ENCODE measurements at regions not wholly inside any gene's neighbourhood (a gene's known extent, or its start where the extent isn't known, plus 50 kb on each side); places are given as distances from the start of the nearest gene placed in this dataset.

GRCh38 chr10:4568731-4569130 is 257.3 kb upstream of the AKR1E2 start:
- DNase-seq (ENCODE audit: low spot score) (no peak), ATAC-seq (ENCODE audit: low read depth) (no peak)
- Histone ChIP-seq H3K9me3 (ENCODE audit: severe bottlenecking) (no peaks in the 10 kb centered on the region), H3K4me1 (ENCODE audit: insufficient read depth, poor library complexity, severe bottlenecking) (no peaks in the 10 kb centered on the region), H3K27me3 (ENCODE audit: insufficient read depth, poor library complexity, severe bottlenecking) (no peaks in the 10 kb centered on the region), H3K27ac (ENCODE audit: poor library complexity, severe bottlenecking) (no peak overlapping the region), H3K4me3 (ENCODE audit: severe bottlenecking) (no peak overlapping the region), H3K36me3 (ENCODE audit: low read depth) (no peaks in the 10 kb centered on the region)
- TF ChIP-seq, protein P1, sequence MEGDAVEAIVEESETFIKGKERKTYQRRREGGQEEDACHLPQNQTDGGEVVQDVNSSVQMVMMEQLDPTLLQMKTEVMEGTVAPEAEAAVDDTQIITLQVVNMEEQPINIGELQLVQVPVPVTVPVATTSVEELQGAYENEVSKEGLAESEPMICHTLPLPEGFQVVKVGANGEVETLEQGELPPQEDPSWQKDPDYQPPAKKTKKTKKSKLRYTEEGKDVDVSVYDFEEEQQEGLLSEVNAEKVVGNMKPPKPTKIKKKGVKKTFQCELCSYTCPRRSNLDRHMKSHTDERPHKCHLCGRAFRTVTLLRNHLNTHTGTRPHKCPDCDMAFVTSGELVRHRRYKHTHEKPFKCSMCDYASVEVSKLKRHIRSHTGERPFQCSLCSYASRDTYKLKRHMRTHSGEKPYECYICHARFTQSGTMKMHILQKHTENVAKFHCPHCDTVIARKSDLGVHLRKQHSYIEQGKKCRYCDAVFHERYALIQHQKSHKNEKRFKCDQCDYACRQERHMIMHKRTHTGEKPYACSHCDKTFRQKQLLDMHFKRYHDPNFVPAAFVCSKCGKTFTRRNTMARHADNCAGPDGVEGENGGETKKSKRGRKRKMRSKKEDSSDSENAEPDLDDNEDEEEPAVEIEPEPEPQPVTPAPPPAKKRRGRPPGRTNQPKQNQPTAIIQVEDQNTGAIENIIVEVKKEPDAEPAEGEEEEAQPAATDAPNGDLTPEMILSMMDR (IDR thresholded peaks at IDR 0.05; ENCODE audit: poor library complexity, severe bottlenecking) = no peak

DNA sequence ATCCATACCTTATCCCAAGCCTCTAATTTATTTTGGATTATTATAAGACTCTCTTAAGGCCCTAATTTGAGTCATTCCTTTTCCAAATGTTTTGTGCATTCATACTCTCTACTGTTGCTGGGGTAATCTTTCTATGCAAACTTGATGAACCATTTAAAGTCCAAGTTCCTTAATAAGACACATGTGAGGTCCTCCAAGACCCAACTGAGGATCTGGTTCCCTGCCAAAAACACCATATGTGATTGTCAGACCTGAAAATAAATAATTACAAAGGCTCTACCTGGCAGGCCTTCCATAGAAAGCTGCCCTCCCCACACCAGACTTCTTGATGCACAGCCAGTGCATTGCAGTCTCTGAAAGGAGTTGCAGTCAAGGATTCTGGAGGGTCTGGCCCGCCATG is 257.9 kb upstream of the AKR1E2 start:
- Histone ChIP-seq H3K27me3 (ENCODE audit: insufficient read depth, poor library complexity, severe bottlenecking) (no peaks in the 10 kb centered on the region), H3K4me3 (ENCODE audit: severe bottlenecking) (no peak overlapping the region), H3K27ac (ENCODE audit: poor library complexity, severe bottlenecking) (no peak overlapping the region), H3K9me3 (ENCODE audit: severe bottlenecking) (no peaks in the 10 kb centered on the region), H3K4me1 (ENCODE audit: insufficient read depth, poor library complexity, severe bottlenecking) (no peaks in the 10 kb centered on the region), H3K36me3 (ENCODE audit: low read depth) (no peaks in the 10 kb centered on the region)
- TF ChIP-seq, protein P1 (IDR thresholded peaks at IDR 0.05; ENCODE audit: poor library complexity, severe bottlenecking) = no peak
- no peak for DNase-seq (ENCODE audit: low spot score)
- no peak for ATAC-seq (ENCODE audit: low read depth)

DNA sequence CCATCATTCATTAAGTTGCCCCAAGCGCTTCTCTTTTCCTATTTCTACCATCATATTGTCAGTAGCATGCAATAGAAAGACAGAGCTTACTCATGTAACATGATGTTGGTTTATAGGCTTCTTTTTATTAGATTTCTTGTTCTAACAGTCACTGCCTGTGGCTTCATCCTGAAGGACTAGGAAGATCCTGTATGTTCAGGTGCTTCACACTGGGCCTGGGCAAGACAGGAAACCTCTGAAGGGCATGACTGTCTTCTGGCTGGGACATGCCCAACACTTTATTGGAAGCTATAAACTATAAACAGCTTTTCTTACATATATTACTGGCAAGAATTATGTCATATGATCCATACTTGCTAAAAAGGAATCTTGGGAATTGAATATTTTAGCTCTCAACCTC is 258.4 kb upstream of the AKR1E2 start:
- no peak overlapping the region for H3K4me3 ChIP-seq (ENCODE audit: severe bottlenecking)
- DNase-seq (ENCODE audit: low spot score) (no peak), ATAC-seq (ENCODE audit: low read depth) (no peak)
- H3K36me3 ChIP-seq (ENCODE audit: low read depth) = no peaks in the 10 kb centered on the region
- H3K27ac ChIP-seq (ENCODE audit: poor library complexity, severe bottlenecking) = no peak overlapping the region
- TF ChIP-seq, protein P1 (IDR thresholded peaks at IDR 0.05; ENCODE audit: poor library complexity, severe bottlenecking) = no peak
- H3K9me3 ChIP-seq (ENCODE audit: severe bottlenecking) = no peaks in the 10 kb centered on the region
- no peaks in the 10 kb centered on the region for H3K27me3 ChIP-seq (ENCODE audit: insufficient read depth, poor library complexity, severe bottlenecking)
- H3K4me1 ChIP-seq (ENCODE audit: insufficient read depth, poor library complexity, severe bottlenecking) = no peaks in the 10 kb centered on the region

GRCh38 chr10:4566011-4566410 is 260.0 kb upstream of the AKR1E2 start:
- no peak for DNase-seq (ENCODE audit: low spot score)
- ATAC-seq (ENCODE audit: low read depth) = no peak
- TF ChIP-seq, protein P1 (IDR thresholded peaks at IDR 0.05; ENCODE audit: poor library complexity, severe bottlenecking) = no peak
- Histone ChIP-seq H3K27me3 (ENCODE audit: insufficient read depth, poor library complexity, severe bottlenecking) (no peaks in the 10 kb centered on the region), H3K9me3 (ENCODE audit: severe bottlenecking) (no peaks in the 10 kb centered on the region), H3K4me1 (ENCODE audit: insufficient read depth, poor library complexity, severe bottlenecking) (no peaks in the 10 kb centered on the region), H3K27ac (ENCODE audit: poor library complexity, severe bottlenecking) (no peak overlapping the region), H3K36me3 (ENCODE audit: low read depth) (no peaks in the 10 kb centered on the region), H3K4me3 (ENCODE audit: severe bottlenecking) (no peak overlapping the region)

DNA sequence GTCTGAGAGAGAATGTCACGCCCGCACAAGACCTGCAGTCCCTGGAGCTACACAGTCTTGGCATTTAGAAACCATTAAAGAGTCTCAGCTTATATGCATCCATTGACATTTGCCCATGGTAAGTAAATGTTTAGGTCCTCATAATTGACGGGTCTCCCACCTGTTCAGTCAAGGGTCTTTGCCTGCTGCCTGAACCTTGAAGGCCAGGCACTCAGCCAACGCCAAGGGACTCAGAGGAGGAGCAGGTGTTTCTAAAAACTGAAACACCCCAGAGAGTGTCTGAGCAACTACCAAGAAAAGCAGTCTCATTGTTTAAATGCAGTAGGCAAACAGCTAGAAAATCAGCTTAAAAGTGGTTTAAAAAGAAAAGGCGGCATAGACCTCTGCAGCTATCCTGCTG is 264.7 kb upstream of the AKR1E2 start:
- ATAC-seq (ENCODE audit: low read depth) (no peak), DNase-seq (ENCODE audit: low spot score) (no peak)
- no peaks in the 10 kb centered on the region for H3K36me3 ChIP-seq (ENCODE audit: low read depth)
- H3K9me3 ChIP-seq (ENCODE audit: severe bottlenecking) = no peaks in the 10 kb centered on the region
- H3K27ac ChIP-seq (ENCODE audit: poor library complexity, severe bottlenecking) = no peak overlapping the region
- TF ChIP-seq, protein P1 (IDR thresholded peaks at IDR 0.05; ENCODE audit: poor library complexity, severe bottlenecking) = no peak
- no peak overlapping the region for H3K4me3 ChIP-seq (ENCODE audit: severe bottlenecking)
- H3K4me1 ChIP-seq (ENCODE audit: insufficient read depth, poor library complexity, severe bottlenecking) = no peaks in the 10 kb centered on the region
- no peaks in the 10 kb centered on the region for H3K27me3 ChIP-seq (ENCODE audit: insufficient read depth, poor library complexity, severe bottlenecking)

Data from RWPE2 (cell line).